ENCODE measurements at regions not wholly inside any gene's neighbourhood (a gene's known extent, or its start where the extent isn't known, plus 50 kb on each side); places are given as distances from the start of the nearest gene placed in this dataset.

- DNase-seq (ENCODE audit: low spot score): no peak
Measured at GRCh38 chr2:71776227-71776626, 322.9 kb downstream of the DYSF start.

GRCh38 chr2:71773218-71773617 lies 319.9 kb downstream of the DYSF start:
- DNase-seq (ENCODE audit: low spot score): no peak

- no peak for DNase-seq (ENCODE audit: low spot score)
Measured at GRCh38 chr2:71772510-71773172, 319.3 kb downstream of the DYSF start.

GRCh38 chr2:71767663-71768062 lies 314.3 kb downstream of the DYSF start:
- no peak for DNase-seq (ENCODE audit: low spot score)

GRCh38 chr2:71759060-71759459 lies 305.7 kb downstream of the DYSF start:
- DNase-seq (ENCODE audit: low spot score): no peak

GRCh38 chr2:71757351-71757750 lies 304.0 kb downstream of the DYSF start:
- DNase-seq (ENCODE audit: low spot score): no peak

GRCh38 chr2:71756280-71756906 lies 303.0 kb downstream of the DYSF start:
- DNase-seq (ENCODE audit: low spot score): no peak

- no peak for DNase-seq (ENCODE audit: low spot score)
Measured at GRCh38 chr2:71751590-71751989, 298.2 kb downstream of the DYSF start.

GRCh38 chr2:71749671-71750101 lies 296.3 kb downstream of the DYSF start:
- DNase-seq (ENCODE audit: low spot score): no peak

- no peak for DNase-seq (ENCODE audit: low spot score)
Measured at GRCh38 chr2:71748227-71748626, 294.9 kb downstream of the DYSF start.

- DNase-seq (ENCODE audit: low spot score): no peak
Measured at GRCh38 chr2:71747559-71747958, 294.2 kb downstream of the DYSF start.

GRCh38 chr2:71746946-71747501 lies 293.7 kb downstream of the DYSF start:
- no peak for DNase-seq (ENCODE audit: low spot score)

GRCh38 chr2:71744781-71745180 lies 291.4 kb downstream of the DYSF start:
- no peak for DNase-seq (ENCODE audit: low spot score)

- no peak for DNase-seq (ENCODE audit: low spot score)
Measured at GRCh38 chr2:71743995-71744675, 290.8 kb downstream of the DYSF start.

- DNase-seq (ENCODE audit: low spot score): no peak
Measured at GRCh38 chr2:71742953-71743601, 289.7 kb downstream of the DYSF start.

GRCh38 chr2:71736986-71737385 lies 283.6 kb downstream of the DYSF start:
- no peak for DNase-seq (ENCODE audit: low spot score)

- DNase-seq (ENCODE audit: low spot score): no peak
Measured at GRCh38 chr2:71736091-71736861, 282.9 kb downstream of the DYSF start.

Measured in CD4-positive, alpha-beta T cell treated with Interleukin-2 at 100 ng/mL for 4 hours (primary cell).